GM21723 (cell line): ENCODE measurements at regions not wholly inside any gene's neighbourhood (a gene's known extent, or its start where the extent isn't known, plus 50 kb on each side); places are given as distances from the start of the nearest gene placed in this dataset.
"Not testable (repeated sequence)": the region's sequence is repeated elsewhere in the genome, so short reads cannot be mapped to it uniquely, and the experiment has no call there.

Experiments
- ATAC-seq: cut with Tn5 transposase; IDR thresholded peaks from one replicate; pipeline ENCODE4 v1.9.1; 2021; ENCODE audit warnings: mild to moderate bottlenecking, moderate library complexity; ENCODE audit not compliant: unreplicated experiment

GRCh38 chr2:224121406-224122067, 82.5 kb upstream of the SERPINE2 start:
- no peak for ATAC-seq

GRCh38 chr2:224120986-224121385, 81.9 kb upstream of the SERPINE2 start:
- no peak for ATAC-seq

- not testable (repeated sequence) for ATAC-seq
Measured at GRCh38 chr2:224119846-224120245, 80.8 kb upstream of the SERPINE2 start.

GRCh38 chr2:224114428-224114827, 75.3 kb upstream of the SERPINE2 start:
- no peak for ATAC-seq

GRCh38 chr2:224113930-224114329, 74.8 kb upstream of the SERPINE2 start:
- ATAC-seq, result not testable (repeated sequence)

GRCh38 chr2:224111576-224111975, 72.5 kb upstream of the SERPINE2 start:
- ATAC-seq, result no peak

- ATAC-seq, result no peak
Measured at GRCh38 chr2:224110811-224111210, 71.7 kb upstream of the SERPINE2 start.

- no peak for ATAC-seq
Measured at GRCh38 chr2:224109751-224110150, 70.7 kb upstream of the SERPINE2 start.

GRCh38 chr2:224106794-224107193, 67.7 kb upstream of the SERPINE2 start:
- no peak for ATAC-seq

- ATAC-seq, result no peak
Measured at GRCh38 chr2:224104668-224105386, 65.7 kb upstream of the SERPINE2 start.

- no peak for ATAC-seq
Measured at GRCh38 chr2:224103651-224104050, 64.6 kb upstream of the SERPINE2 start.

GRCh38 chr2:224102991-224103390, 63.9 kb upstream of the SERPINE2 start:
- ATAC-seq, result no peak

- no peak for ATAC-seq
Measured at GRCh38 chr2:224101820-224102630, 62.9 kb upstream of the SERPINE2 start.

GRCh38 chr2:224099861-224100643, 61.0 kb upstream of the SERPINE2 start:
- ATAC-seq, result no peak

- no peak for ATAC-seq
Measured at GRCh38 chr2:224098481-224099230, 59.6 kb upstream of the SERPINE2 start.

GRCh38 chr2:224094413-224094812, 55.3 kb upstream of the SERPINE2 start:
- no peak for ATAC-seq

- not testable (repeated sequence) for ATAC-seq
Measured at GRCh38 chr2:224091671-224092070, 52.6 kb upstream of the SERPINE2 start.

- not testable (repeated sequence) for ATAC-seq
Measured at GRCh38 chr2:224089606-224090005, 50.5 kb upstream of the SERPINE2 start.
